ENCODE measurements at regions not wholly inside any gene's neighbourhood (a gene's known extent, or its start where the extent isn't known, plus 50 kb on each side); places are given as distances from the start of the nearest gene placed in this dataset.

DNA sequence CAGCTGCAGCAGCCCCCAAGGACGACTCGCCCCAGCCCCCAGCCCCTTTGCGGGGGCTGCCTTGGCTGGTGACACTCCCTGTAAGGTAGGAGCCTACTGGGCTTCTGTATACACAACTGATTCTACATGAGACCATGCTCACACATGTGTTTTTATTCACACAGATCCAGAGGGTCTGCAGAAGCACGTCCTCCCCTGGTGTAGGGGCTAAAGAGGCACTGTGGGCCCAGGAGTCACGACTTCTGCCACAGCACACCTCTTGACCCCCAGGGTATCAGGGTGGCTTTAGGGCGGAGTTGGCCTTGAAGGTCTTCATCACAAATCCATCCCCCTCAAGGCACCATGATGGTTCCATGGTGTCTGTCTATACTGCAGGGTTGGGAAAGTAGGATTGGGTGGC is 931.2 kb downstream of the TBC1D22A start:
- no peak overlapping the region for H3K27ac ChIP-seq (ENCODE audit: low read length)
- H3K4me1 ChIP-seq (ENCODE audit: insufficient read depth, low read length), result peaks cover 6% of the 10 kb centered on the region; the same call in 1 of the 2 replicates
- no peak overlapping the region for H3K9ac ChIP-seq (ENCODE audit: low read depth, low read length)
- no peak overlapping the region for H3K4me3 ChIP-seq (ENCODE audit: low read length)
- no peaks in the 10 kb centered on the region for H3K27me3 ChIP-seq (ENCODE audit: insufficient read depth, low read length)
- no peaks in the 10 kb centered on the region for H3K9me3 ChIP-seq (ENCODE audit: insufficient read depth, low read depth, low read length)
- H3K36me3 ChIP-seq (ENCODE audit: insufficient read depth, low read depth, low read length), result no peaks in the 10 kb centered on the region

DNA sequence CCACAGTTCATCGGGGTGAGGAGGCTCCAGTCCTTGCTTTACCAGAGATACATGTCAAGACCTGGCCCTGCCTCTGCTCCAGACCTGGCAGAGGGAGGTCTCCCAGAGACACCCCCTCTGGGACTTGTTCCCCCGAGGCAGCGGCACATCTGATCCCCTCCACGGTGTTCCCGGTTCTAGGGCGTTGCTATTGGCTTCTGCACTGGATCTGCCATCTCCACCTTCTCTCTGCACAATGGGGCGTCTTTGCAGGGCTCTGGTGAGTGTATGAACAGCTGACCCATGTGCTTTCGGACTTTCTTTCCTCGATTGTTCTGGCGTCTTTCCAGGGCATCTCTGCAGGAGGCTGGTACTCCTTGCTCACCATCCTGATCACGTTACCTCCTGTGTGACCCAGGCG is 930.4 kb downstream of the TBC1D22A start:
- H3K9me3 ChIP-seq (ENCODE audit: insufficient read depth, low read depth, low read length), result no peaks in the 10 kb centered on the region
- no peak overlapping the region for H3K27ac ChIP-seq (ENCODE audit: low read length)
- no peak overlapping the region for H3K9ac ChIP-seq (ENCODE audit: low read depth, low read length)
- H3K4me1 ChIP-seq (ENCODE audit: insufficient read depth, low read length), result peaks cover 2% of the 10 kb centered on the region; the same call in 1 of the 2 replicates
- H3K27me3 ChIP-seq (ENCODE audit: insufficient read depth, low read length), result no peaks in the 10 kb centered on the region
- H3K4me3 ChIP-seq (ENCODE audit: low read length), result no peak overlapping the region
- no peaks in the 10 kb centered on the region for H3K36me3 ChIP-seq (ENCODE audit: insufficient read depth, low read depth, low read length)

DNA sequence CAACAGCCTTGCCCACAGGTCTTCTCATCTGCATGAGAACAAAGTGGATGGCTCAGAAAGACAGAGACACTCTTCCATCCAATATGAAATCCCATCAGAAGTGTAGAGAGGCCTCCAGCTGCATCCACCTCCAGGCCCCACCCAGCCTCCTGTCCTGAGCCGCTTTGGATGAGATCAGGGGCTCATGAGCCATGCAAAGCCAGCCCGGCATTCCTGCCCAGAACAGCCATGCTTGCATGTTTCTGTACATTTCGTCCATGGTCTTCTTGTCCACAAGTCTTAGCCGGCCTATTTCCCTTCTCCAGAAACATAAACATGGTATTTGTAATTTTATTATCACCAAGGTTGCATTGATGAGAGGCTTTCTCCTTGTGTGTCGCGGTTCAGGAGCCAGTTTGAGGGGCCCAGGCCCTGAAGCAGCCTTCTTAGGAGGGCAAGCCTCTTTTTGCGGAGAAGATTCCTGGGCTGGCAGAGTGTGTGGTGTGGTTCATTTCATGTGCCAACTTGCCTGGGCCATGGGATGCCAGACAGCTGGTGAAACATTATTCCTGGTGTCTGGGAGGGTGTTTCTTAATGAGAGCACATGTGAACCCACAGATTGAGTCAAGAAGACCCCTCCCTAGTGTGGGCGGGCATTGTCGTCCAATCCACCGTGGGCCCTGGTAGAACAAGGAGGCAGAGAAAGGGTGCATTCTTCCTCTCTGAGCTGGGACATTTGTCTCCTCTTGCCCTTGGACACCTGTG is 928.9 kb downstream of the TBC1D22A start:
- Histone ChIP-seq H3K4me3 (ENCODE audit: low read length) (no peak overlapping the region), H3K9ac (ENCODE audit: low read depth, low read length) (no peak overlapping the region), H3K9me3 (ENCODE audit: insufficient read depth, low read depth, low read length) (no peaks in the 10 kb centered on the region), H3K27me3 (ENCODE audit: insufficient read depth, low read length) (no peaks in the 10 kb centered on the region), H3K36me3 (ENCODE audit: insufficient read depth, low read depth, low read length) (no peaks in the 10 kb centered on the region), H3K27ac (ENCODE audit: low read length) (no peak overlapping the region), H3K4me1 (ENCODE audit: insufficient read depth, low read length) (no peaks in the 10 kb centered on the region)

DNA sequence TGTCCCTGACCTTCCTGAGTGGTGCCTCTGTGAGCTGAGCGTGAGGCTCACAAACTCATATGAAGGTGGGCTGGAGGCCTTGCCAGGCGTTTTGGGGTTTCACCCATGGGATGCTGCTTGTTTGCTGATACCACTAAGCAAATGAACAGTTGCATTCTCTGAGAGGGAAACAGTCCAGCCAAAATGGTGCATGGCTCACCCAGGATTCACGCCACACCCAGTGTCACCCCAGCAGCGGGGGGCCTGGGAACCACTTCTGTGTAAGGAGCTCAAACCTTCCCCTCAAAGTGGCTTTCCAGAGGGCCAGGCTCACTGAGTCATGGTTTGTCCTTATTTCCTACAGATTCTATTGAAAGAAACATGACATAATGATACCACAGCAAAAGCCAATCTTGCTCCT is 928.1 kb downstream of the TBC1D22A start:
- H3K9me3 ChIP-seq (ENCODE audit: insufficient read depth, low read depth, low read length), result no peaks in the 10 kb centered on the region

DNA sequence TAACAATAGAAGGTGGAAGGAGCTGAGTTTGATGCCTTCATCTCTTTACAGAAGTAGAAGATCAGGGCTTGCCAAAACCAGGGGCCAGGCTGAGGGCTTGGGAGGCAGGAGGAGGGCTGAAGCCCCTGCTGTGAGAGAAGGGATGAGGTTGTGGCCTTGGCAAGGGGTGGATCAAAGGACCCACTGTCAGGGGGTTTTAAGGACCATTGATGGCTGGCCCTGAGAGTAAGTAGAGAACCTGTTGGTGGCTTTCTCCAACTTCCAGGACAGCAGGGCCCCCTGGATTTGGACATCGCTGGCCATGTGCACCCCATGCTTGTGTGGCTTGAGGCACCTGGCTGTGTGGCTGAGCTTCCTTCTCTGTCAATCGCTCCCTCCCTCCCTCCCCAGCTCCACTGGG is 927.7 kb downstream of the TBC1D22A start:
- H3K9ac ChIP-seq (ENCODE audit: low read depth, low read length), result no peak overlapping the region
- no peaks in the 10 kb centered on the region for H3K9me3 ChIP-seq (ENCODE audit: insufficient read depth, low read depth, low read length)
- H3K27me3 ChIP-seq (ENCODE audit: insufficient read depth, low read length), result no peaks in the 10 kb centered on the region
- no peak overlapping the region for H3K4me3 ChIP-seq (ENCODE audit: low read length)
- H3K4me1 ChIP-seq (ENCODE audit: insufficient read depth, low read length), result no peaks in the 10 kb centered on the region
- no peak overlapping the region for H3K27ac ChIP-seq (ENCODE audit: low read length)
- H3K36me3 ChIP-seq (ENCODE audit: insufficient read depth, low read depth, low read length), result no peaks in the 10 kb centered on the region

More for the DNA sequence above, 928.1 kb downstream of the TBC1D22A start:
- Histone ChIP-seq H3K9ac (ENCODE audit: low read depth, low read length) (no peak overlapping the region), H3K4me3 (ENCODE audit: low read length) (no peak overlapping the region), H3K27me3 (ENCODE audit: insufficient read depth, low read length) (no peaks in the 10 kb centered on the region), H3K36me3 (ENCODE audit: insufficient read depth, low read depth, low read length) (no peaks in the 10 kb centered on the region), H3K4me1 (ENCODE audit: insufficient read depth, low read length) (no peaks in the 10 kb centered on the region), H3K27ac (ENCODE audit: low read length) (no peak overlapping the region)

DNA sequence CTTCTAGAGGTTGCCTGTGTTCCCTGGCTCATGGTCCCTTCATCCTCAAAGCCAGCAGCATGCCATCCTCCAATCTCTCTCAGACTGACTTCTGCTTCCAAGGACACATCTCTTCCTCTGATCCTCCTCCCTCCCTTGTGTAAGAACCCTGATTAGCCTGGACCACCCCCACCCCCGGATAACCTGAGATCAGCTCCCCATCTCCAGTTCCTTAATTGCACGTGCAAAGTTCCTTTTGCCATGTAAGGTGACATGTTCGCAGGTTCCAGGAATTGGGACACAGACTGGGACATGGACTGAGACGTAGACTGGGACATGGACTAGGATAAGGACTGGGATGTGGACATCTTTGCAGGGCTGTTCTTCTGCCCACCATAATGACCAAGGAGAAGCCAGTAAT is 925.3 kb downstream of the TBC1D22A start:
- Histone ChIP-seq H3K4me1 (ENCODE audit: insufficient read depth, low read length) (no peaks in the 10 kb centered on the region), H3K9me3 (ENCODE audit: insufficient read depth, low read depth, low read length) (peaks cover 8% of the 10 kb centered on the region; the same call in 1 of the 2 replicates), H3K27me3 (ENCODE audit: insufficient read depth, low read length) (no peaks in the 10 kb centered on the region), H3K9ac (ENCODE audit: low read depth, low read length) (no peak overlapping the region), H3K4me3 (ENCODE audit: low read length) (no peak overlapping the region), H3K27ac (ENCODE audit: low read length) (no peak overlapping the region), H3K36me3 (ENCODE audit: insufficient read depth, low read depth, low read length) (no peaks in the 10 kb centered on the region)

DNA sequence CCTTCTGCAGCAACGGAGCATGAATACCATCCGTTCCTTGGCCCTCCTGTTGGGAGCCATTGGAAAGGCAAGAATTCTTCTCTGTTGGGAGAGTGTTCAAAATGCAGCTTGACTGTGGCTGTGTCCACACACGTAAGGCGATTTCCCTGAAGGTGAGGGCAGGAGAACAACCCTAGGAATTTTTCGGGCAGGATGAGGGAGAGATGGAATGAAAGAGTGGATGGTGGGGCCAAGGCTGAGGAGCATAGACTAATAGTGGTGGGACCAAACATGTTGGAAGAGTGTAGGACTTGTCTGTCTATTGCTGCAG is 924.9 kb downstream of the TBC1D22A start:
- Histone ChIP-seq H3K27ac (ENCODE audit: low read length) (no peak overlapping the region), H3K9me3 (ENCODE audit: insufficient read depth, low read depth, low read length) (peaks cover 8% of the 10 kb centered on the region; the same call in 1 of the 2 replicates), H3K9ac (ENCODE audit: low read depth, low read length) (no peak overlapping the region), H3K36me3 (ENCODE audit: insufficient read depth, low read depth, low read length) (no peaks in the 10 kb centered on the region), H3K4me3 (ENCODE audit: low read length) (no peak overlapping the region), H3K4me1 (ENCODE audit: insufficient read depth, low read length) (no peaks in the 10 kb centered on the region), H3K27me3 (ENCODE audit: insufficient read depth, low read length) (no peaks in the 10 kb centered on the region)

DNA sequence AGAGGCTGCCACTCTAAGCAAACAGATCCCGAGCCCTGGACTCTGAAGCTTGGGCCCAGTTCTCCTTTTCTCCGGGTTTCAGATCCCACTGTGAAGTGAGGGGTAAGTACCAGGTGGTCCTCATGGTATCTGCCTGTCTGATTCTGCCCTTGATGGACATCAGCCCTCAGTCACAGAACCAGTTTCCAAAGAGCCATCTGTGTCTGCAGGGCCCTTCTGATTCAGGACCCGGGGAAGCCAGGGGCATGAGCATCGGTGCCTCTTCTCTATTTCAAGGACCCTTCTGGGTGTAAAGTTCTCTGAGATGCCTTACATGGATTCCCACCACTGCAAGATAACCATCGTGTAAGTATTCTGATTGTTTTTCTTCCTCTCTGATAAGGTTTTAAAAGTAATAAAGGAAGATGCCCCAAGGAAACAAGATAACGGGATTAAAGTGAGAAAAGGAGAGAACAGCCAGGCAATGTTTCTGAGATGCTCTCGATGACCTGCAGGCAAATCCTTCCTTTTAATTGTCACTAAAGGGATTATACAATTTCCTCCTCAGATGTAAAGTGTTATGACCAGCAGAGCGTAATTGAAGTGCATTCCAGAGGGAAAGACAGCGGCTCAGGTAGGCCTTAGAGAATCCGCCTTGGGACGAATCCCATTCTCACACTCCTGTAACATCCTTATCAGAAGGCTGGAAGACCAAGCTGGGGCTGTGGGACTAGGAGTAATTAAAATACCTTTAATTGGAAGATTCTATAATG is 924.3 kb downstream of the TBC1D22A start:
- Histone ChIP-seq H3K27me3 (ENCODE audit: insufficient read depth, low read length) (no peaks in the 10 kb centered on the region), H3K27ac (ENCODE audit: low read length) (no peak overlapping the region), H3K36me3 (ENCODE audit: insufficient read depth, low read depth, low read length) (no peaks in the 10 kb centered on the region)

DNA sequence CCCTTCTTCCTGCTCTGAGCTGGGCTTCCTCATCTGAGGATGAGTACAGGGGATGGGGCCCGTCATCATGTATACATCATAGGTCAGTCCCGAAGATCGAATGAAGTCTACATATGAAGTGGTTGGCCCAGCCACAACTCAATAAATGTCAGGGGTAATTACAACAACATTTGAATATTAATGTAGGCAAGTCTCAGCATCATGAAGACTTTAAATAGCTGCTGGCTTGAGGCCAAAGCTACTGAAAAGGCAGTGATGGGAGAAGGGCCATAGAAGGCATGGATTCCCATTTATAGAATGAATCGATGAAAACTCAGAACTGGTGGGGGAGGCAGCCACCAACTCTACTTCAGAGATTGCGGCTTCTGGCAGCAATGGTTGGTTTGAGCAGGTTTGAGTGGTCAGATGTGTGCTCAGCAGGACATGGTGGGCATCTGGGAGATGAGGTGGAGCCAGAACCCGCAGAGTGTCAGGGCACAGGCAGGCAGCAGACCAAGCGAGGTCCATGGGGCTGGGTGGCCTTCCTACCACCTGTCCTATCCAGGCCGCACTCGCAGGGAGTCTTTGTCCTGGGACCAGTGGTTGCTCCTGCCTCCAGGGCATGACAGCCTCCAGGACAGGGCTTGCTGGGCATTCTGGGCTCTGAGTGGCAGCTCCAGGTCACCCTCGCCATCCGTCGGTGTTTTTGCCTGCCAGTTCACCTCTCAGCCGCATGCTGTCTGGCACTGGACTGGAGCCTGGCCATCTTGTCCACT is 919.1 kb downstream of the TBC1D22A start:
- Histone ChIP-seq H3K4me1 (ENCODE audit: insufficient read depth, low read length) (peaks cover 31% of the 10 kb centered on the region), H3K27me3 (ENCODE audit: insufficient read depth, low read length) (no peaks in the 10 kb centered on the region), H3K27ac (ENCODE audit: low read length) (no peak overlapping the region), H3K9ac (ENCODE audit: low read depth, low read length) (no peak overlapping the region), H3K9me3 (ENCODE audit: insufficient read depth, low read depth, low read length) (peaks cover 8% of the 10 kb centered on the region; the same call in 1 of the 2 replicates), H3K4me3 (ENCODE audit: low read length) (no peak overlapping the region), H3K36me3 (ENCODE audit: insufficient read depth, low read depth, low read length) (no peaks in the 10 kb centered on the region)

More for the DNA sequence above, 924.3 kb downstream of the TBC1D22A start:
- H3K9ac ChIP-seq (ENCODE audit: low read depth, low read length), result no peak overlapping the region
- H3K4me3 ChIP-seq (ENCODE audit: low read length), result no peak overlapping the region
- H3K4me1 ChIP-seq (ENCODE audit: insufficient read depth, low read length), result no peaks in the 10 kb centered on the region
- H3K9me3 ChIP-seq (ENCODE audit: insufficient read depth, low read depth, low read length), result peaks cover 8% of the 10 kb centered on the region; the same call in 1 of the 2 replicates

DNA sequence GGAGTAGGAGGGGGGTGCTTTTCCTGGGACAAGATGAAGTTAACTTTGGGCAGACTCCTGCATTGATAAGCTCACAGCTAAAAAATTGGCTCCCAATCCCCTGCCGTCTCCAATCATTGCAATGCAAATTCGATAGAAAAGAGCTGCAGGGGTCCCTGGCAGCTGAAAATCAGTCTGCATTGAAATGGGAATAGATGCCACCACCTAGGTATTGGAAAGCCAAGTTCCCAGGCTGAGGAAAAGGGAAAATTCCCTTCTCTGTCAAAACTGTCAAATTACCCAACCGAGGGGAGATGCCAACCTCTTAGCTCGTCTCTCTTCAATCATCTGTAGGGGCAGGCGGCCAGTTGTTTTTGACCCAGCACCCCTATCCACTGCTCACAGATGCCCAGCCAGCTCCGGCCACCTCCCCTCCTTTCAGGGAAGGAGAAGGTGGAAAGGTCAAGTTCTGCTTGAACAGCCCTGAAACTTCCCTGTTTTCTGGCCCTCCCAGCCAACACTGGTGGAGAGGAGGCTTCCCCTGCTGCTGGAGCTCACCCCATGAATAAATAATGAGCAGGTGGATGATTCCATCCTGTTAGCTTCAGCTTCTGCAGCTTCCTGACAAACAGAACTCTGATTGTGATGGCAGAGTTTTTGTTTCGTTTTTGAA is 916.3 kb downstream of the TBC1D22A start:
- peaks cover 32% of the 10 kb centered on the region for H3K4me1 ChIP-seq (ENCODE audit: insufficient read depth, low read length)
- H3K4me3 ChIP-seq (ENCODE audit: low read length), result peak overlapping the region; percentile 28; the same call in 1 of the 2 replicates
- H3K27me3 ChIP-seq (ENCODE audit: insufficient read depth, low read length), result 0 out of 2 replicates have a peak, but pooled peaks cover 7% of the 10 kb centered on the region
- H3K27ac ChIP-seq (ENCODE audit: low read length), result peak overlapping the region; percentile 37
- 0 out of 2 replicates have a peak, but pooled peaks cover 2% of the 10 kb centered on the region for H3K9me3 ChIP-seq (ENCODE audit: insufficient read depth, low read depth, low read length)
- H3K36me3 ChIP-seq (ENCODE audit: insufficient read depth, low read depth, low read length), result no peaks in the 10 kb centered on the region
- H3K9ac ChIP-seq (ENCODE audit: low read depth, low read length), result no peak overlapping the region; the same call in 1 of the 2 replicates

DNA sequence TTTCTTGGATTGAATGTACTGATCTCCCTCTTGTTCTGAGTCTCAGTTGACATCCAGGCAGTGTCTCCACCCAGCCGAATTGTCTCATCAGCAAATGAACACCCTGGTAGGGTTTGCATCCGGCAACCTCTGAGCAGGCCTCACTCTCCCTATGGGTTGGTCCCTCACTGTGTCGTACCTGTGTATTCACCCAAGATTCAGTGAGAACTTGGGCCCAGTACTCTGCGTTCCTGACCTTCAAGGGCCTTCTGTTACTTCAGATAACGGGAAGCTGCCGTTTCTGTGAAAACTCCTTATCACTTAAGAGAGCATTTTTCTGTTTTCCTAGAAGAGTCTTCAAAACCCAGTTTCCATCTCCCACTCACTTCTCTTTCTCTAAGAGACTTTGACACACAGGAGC is 915.6 kb downstream of the TBC1D22A start:
- H3K27ac ChIP-seq (ENCODE audit: low read length), result no peak overlapping the region
- peak overlapping the region; percentile 28; the same call in 1 of the 2 replicates for H3K4me3 ChIP-seq (ENCODE audit: low read length)
- no peak overlapping the region for H3K9ac ChIP-seq (ENCODE audit: low read depth, low read length)
- H3K9me3 ChIP-seq (ENCODE audit: insufficient read depth, low read depth, low read length), result no peaks in the 10 kb centered on the region
- H3K36me3 ChIP-seq (ENCODE audit: insufficient read depth, low read depth, low read length), result no peaks in the 10 kb centered on the region
- peaks cover 32% of the 10 kb centered on the region for H3K4me1 ChIP-seq (ENCODE audit: insufficient read depth, low read length)
- 0 out of 2 replicates have a peak, but pooled peaks cover 12% of the 10 kb centered on the region for H3K27me3 ChIP-seq (ENCODE audit: insufficient read depth, low read length)

Measured in iPS-20b (cell line).